ENCODE measurements at regions not wholly inside any gene's neighbourhood (a gene's known extent, or its start where the extent isn't known, plus 50 kb on each side); places are given as distances from the start of the nearest gene placed in this dataset.

DNA sequence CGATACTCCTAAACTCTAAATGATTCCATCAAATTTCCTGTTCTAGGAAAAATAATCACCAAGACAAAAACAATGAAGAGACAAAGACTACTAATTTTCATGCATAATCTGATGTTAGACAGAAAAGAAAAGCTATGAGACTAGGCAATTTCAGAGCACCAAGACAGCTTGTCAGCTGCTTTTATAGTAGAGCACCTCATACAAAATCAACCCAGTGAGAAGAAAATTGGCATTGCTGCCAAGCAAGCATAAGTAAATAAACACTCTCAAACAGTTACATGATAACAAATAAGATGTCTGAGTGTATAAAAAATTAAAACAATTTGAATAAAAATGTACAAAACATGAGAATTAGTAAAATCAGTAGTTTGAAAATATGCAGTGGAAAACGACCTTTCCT is 1544.6 kb downstream of the C4orf33 start:
- DNase-seq (no peak), ATAC-seq (ENCODE audit: insufficient read depth, low FRiP score) (no peak)
- no peak overlapping the region for H3K4me3 ChIP-seq
- no peak overlapping the region for H3K9ac ChIP-seq (ENCODE audit: insufficient read depth in 1 of 2, low read length in 2 of 2)
- no peaks in the 10 kb centered on the region for H3K9me3 ChIP-seq (ENCODE audit: control insufficient read depth in 4 of 4, insufficient read depth in 3 of 4, low read length in 3 of 4)
- H3K36me3 ChIP-seq (ENCODE audit: control insufficient read depth in 4 of 4, insufficient read depth in 4 of 4, low read length in 4 of 4) = no peaks in the 10 kb centered on the region
- TF ChIP-seq, protein P1, sequence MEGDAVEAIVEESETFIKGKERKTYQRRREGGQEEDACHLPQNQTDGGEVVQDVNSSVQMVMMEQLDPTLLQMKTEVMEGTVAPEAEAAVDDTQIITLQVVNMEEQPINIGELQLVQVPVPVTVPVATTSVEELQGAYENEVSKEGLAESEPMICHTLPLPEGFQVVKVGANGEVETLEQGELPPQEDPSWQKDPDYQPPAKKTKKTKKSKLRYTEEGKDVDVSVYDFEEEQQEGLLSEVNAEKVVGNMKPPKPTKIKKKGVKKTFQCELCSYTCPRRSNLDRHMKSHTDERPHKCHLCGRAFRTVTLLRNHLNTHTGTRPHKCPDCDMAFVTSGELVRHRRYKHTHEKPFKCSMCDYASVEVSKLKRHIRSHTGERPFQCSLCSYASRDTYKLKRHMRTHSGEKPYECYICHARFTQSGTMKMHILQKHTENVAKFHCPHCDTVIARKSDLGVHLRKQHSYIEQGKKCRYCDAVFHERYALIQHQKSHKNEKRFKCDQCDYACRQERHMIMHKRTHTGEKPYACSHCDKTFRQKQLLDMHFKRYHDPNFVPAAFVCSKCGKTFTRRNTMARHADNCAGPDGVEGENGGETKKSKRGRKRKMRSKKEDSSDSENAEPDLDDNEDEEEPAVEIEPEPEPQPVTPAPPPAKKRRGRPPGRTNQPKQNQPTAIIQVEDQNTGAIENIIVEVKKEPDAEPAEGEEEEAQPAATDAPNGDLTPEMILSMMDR (IDR thresholded peaks at IDR 0.05; ENCODE audit: control extremely low read depth, extremely low read depth) = no peak
- no peak overlapping the region for H3K27ac ChIP-seq (ENCODE audit: low read depth in 1 of 2, low read length in 1 of 2)
- 66 to 73% methylated on average over 2 of the region's 2 CpGs for WGBS, 2 donors
- H3K4me1 ChIP-seq (ENCODE audit: control insufficient read depth in 5 of 5, insufficient read depth in 5 of 5, low read length in 5 of 5) = no peaks in the 10 kb centered on the region
- no peaks in the 10 kb centered on the region for H3K27me3 ChIP-seq (ENCODE audit: control insufficient read depth in 3 of 3, insufficient read depth in 3 of 3, low read length in 2 of 3)

DNA sequence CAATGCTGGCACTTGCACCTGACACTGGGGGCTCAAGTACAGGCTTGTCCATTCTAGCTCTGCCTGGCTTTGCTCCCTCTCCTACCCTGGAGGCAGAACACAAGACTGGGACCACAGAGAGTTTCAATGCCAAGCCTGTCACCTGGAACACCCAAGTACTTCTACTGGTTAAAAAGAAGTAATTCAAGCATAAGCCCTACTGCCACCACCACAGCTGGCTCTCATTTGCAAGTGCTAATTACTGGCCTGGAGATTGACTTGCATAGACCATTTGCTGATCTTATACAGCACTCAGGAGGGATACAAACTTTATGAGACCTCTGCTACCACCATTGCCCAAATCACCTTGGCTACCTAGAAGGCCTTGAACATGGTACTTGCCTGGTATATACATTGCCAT is 1550.9 kb downstream of the C4orf33 start:
- Histone ChIP-seq H3K9me3 (ENCODE audit: control insufficient read depth in 4 of 4, insufficient read depth in 3 of 4, low read length in 3 of 4) (peaks cover 0 to 5% (median 0%) of the 10 kb centered on the region in 4 donors), H3K27ac (ENCODE audit: low read depth in 1 of 2, low read length in 1 of 2) (no peak overlapping the region), H3K4me1 (ENCODE audit: control insufficient read depth in 5 of 5, insufficient read depth in 5 of 5, low read length in 5 of 5) (no peaks in the 10 kb centered on the region), H3K9ac (ENCODE audit: insufficient read depth in 1 of 2, low read length in 2 of 2) (no peak overlapping the region), H3K4me3 (no peak overlapping the region), H3K27me3 (ENCODE audit: control insufficient read depth in 3 of 3, insufficient read depth in 3 of 3, low read length in 2 of 3) (no peaks in the 10 kb centered on the region), H3K36me3 (ENCODE audit: control insufficient read depth in 4 of 4, insufficient read depth in 4 of 4, low read length in 4 of 4) (no peaks in the 10 kb centered on the region)
- TF ChIP-seq, protein P1 (IDR thresholded peaks at IDR 0.05; ENCODE audit: control extremely low read depth, extremely low read depth) = no peak
- no peak for ATAC-seq (ENCODE audit: insufficient read depth, low FRiP score)
- DNase-seq = no peak

DNA sequence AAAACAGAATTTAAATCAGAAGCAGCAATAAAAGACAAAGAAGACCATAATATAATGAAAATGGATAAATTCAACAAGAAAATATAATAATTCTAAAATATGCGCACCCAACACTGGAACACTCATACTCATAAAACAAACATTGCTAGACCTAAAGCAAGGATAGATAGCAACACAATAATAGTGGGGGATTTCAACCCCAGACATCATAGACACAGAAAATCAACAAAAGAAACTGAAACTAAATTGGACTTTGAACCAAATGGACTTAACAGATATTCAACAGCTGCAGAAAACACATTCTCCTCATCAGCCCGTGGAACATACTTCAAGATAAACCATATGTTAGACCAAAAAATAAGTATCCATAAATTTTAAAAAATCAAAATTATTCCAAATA is 1552.6 kb downstream of the C4orf33 start:
- TF ChIP-seq, protein P1 (IDR thresholded peaks at IDR 0.05; ENCODE audit: control extremely low read depth, extremely low read depth) = no peak
- H3K27me3 ChIP-seq (ENCODE audit: control insufficient read depth in 3 of 3, insufficient read depth in 3 of 3, low read length in 2 of 3) = no peaks in the 10 kb centered on the region
- no peak overlapping the region for H3K27ac ChIP-seq (ENCODE audit: low read depth in 1 of 2, low read length in 1 of 2)
- ATAC-seq (ENCODE audit: insufficient read depth, low FRiP score) (no peak), DNase-seq (peak in 2 of 3 donors; percentile 12 to 21)
- peaks cover 0 to 5% (median 0%) of the 10 kb centered on the region in 4 donors for H3K9me3 ChIP-seq (ENCODE audit: control insufficient read depth in 4 of 4, insufficient read depth in 3 of 4, low read length in 3 of 4)
- H3K36me3 ChIP-seq (ENCODE audit: control insufficient read depth in 4 of 4, insufficient read depth in 4 of 4, low read length in 4 of 4) = no peaks in the 10 kb centered on the region
- H3K9ac ChIP-seq (ENCODE audit: insufficient read depth in 1 of 2, low read length in 2 of 2) = no peak overlapping the region
- H3K4me1 ChIP-seq (ENCODE audit: control insufficient read depth in 5 of 5, insufficient read depth in 5 of 5, low read length in 5 of 5) = no peaks in the 10 kb centered on the region
- WGBS, 2 donors = 78 to 84% methylated on average over 2 of the region's 2 CpGs
- no peak overlapping the region for H3K4me3 ChIP-seq

DNA sequence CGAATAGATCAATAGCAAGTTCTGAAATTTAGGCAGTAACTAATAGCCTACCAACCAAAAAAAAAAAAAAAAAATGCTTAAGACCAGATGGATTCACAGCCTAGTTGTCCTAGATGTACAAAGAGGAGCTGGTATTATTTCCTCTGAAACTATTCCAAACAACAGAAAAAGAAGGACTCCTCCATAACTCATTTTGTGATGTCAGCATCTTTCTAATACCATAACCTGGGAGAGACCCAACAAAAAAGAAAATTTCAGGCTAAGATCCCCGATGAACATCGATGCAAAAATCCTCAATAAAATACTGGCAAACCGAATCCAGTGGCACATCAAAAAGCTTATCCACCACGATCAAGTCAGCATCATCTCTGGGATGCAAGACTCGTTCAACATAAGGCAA is 1557.9 kb downstream of the C4orf33 start:
- no peak overlapping the region for H3K4me3 ChIP-seq
- no peak overlapping the region for H3K9ac ChIP-seq (ENCODE audit: insufficient read depth in 1 of 2, low read length in 2 of 2)
- H3K27me3 ChIP-seq (ENCODE audit: control insufficient read depth in 3 of 3, insufficient read depth in 3 of 3, low read length in 2 of 3) = no peaks in the 10 kb centered on the region
- TF ChIP-seq, protein P1 (IDR thresholded peaks at IDR 0.05; ENCODE audit: control extremely low read depth, extremely low read depth) = no peak
- ATAC-seq (ENCODE audit: insufficient read depth, low FRiP score) (no peak), DNase-seq (no peak)
- peaks cover 0 to 3% (median under 1%) of the 10 kb centered on the region in 4 donors for H3K9me3 ChIP-seq (ENCODE audit: control insufficient read depth in 4 of 4, insufficient read depth in 3 of 4, low read length in 3 of 4)
- H3K27ac ChIP-seq (ENCODE audit: low read depth in 1 of 2, low read length in 1 of 2) = no peak overlapping the region
- WGBS, 2 donors = 87 to 89% methylated on average over 6 of the region's 6 CpGs
- no peaks in the 10 kb centered on the region for H3K4me1 ChIP-seq (ENCODE audit: control insufficient read depth in 5 of 5, insufficient read depth in 5 of 5, low read length in 5 of 5)
- H3K36me3 ChIP-seq (ENCODE audit: control insufficient read depth in 4 of 4, insufficient read depth in 4 of 4, low read length in 4 of 4) = no peaks in the 10 kb centered on the region

All from lung (tissue), 11 donors.